ENCODE measurements at regions not wholly inside any gene's neighbourhood (a gene's known extent, or its start where the extent isn't known, plus 50 kb on each side); places are given as distances from the start of the nearest gene placed in this dataset.

DNA sequence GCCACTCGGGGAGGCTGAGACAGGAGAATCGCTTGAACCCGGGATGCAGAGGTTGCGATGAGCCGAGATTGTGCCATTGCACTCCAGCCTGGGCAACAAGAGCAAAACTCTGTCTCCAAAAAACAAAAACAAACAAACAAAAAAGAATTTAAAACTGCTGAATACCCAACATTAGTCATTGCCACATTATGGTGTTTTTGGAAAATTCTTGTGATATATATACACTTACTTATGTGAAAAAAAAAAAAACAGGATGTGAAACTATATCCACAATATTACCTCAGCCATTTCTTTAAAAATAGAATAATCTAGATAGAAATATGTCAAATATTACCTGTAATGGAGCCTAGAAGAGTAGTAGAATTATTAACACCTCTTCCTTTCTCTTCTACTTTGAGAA lies 288.3 kb upstream of the FN1 start (continued):
- TF ChIP-seq, protein P1, sequence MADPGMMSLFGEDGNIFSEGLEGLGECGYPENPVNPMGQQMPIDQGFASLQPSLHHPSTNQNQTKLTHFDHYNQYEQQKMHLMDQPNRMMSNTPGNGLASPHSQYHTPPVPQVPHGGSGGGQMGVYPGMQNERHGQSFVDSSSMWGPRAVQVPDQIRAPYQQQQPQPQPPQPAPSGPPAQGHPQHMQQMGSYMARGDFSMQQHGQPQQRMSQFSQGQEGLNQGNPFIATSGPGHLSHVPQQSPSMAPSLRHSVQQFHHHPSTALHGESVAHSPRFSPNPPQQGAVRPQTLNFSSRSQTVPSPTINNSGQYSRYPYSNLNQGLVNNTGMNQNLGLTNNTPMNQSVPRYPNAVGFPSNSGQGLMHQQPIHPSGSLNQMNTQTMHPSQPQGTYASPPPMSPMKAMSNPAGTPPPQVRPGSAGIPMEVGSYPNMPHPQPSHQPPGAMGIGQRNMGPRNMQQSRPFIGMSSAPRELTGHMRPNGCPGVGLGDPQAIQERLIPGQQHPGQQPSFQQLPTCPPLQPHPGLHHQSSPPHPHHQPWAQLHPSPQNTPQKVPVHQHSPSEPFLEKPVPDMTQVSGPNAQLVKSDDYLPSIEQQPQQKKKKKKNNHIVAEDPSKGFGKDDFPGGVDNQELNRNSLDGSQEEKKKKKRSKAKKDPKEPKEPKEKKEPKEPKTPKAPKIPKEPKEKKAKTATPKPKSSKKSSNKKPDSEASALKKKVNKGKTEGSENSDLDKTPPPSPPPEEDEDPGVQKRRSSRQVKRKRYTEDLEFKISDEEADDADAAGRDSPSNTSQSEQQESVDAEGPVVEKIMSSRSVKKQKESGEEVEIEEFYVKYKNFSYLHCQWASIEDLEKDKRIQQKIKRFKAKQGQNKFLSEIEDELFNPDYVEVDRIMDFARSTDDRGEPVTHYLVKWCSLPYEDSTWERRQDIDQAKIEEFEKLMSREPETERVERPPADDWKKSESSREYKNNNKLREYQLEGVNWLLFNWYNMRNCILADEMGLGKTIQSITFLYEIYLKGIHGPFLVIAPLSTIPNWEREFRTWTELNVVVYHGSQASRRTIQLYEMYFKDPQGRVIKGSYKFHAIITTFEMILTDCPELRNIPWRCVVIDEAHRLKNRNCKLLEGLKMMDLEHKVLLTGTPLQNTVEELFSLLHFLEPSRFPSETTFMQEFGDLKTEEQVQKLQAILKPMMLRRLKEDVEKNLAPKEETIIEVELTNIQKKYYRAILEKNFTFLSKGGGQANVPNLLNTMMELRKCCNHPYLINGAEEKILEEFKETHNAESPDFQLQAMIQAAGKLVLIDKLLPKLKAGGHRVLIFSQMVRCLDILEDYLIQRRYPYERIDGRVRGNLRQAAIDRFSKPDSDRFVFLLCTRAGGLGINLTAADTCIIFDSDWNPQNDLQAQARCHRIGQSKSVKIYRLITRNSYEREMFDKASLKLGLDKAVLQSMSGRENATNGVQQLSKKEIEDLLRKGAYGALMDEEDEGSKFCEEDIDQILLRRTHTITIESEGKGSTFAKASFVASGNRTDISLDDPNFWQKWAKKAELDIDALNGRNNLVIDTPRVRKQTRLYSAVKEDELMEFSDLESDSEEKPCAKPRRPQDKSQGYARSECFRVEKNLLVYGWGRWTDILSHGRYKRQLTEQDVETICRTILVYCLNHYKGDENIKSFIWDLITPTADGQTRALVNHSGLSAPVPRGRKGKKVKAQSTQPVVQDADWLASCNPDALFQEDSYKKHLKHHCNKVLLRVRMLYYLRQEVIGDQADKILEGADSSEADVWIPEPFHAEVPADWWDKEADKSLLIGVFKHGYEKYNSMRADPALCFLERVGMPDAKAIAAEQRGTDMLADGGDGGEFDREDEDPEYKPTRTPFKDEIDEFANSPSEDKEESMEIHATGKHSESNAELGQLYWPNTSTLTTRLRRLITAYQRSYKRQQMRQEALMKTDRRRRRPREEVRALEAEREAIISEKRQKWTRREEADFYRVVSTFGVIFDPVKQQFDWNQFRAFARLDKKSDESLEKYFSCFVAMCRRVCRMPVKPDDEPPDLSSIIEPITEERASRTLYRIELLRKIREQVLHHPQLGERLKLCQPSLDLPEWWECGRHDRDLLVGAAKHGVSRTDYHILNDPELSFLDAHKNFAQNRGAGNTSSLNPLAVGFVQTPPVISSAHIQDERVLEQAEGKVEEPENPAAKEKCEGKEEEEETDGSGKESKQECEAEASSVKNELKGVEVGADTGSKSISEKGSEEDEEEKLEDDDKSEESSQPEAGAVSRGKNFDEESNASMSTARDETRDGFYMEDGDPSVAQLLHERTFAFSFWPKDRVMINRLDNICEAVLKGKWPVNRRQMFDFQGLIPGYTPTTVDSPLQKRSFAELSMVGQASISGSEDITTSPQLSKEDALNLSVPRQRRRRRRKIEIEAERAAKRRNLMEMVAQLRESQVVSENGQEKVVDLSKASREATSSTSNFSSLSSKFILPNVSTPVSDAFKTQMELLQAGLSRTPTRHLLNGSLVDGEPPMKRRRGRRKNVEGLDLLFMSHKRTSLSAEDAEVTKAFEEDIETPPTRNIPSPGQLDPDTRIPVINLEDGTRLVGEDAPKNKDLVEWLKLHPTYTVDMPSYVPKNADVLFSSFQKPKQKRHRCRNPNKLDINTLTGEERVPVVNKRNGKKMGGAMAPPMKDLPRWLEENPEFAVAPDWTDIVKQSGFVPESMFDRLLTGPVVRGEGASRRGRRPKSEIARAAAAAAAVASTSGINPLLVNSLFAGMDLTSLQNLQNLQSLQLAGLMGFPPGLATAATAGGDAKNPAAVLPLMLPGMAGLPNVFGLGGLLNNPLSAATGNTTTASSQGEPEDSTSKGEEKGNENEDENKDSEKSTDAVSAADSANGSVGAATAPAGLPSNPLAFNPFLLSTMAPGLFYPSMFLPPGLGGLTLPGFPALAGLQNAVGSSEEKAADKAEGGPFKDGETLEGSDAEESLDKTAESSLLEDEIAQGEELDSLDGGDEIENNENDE (IDR thresholded peaks at IDR 0.05; ENCODE audit: insufficient replicate concordance, low read length): no peak
- TF ChIP-seq SRF (IDR thresholded peaks at IDR 0.05; ENCODE audit: low read depth, low read length) (no peak), RXRA (IDR thresholded peaks at IDR 0.05; ENCODE audit: insufficient read depth, low read depth, low read length) (no peak), JUN (IDR thresholded peaks at IDR 0.05; ENCODE audit: low read depth, low read length) (no peak), CHD2 (IDR thresholded peaks at IDR 0.05; ENCODE audit: low read length) (no peak)

All from H1 (cell line).